ENCODE measurements at regions not wholly inside any gene's neighbourhood (a gene's known extent, or its start where the extent isn't known, plus 50 kb on each side); places are given as distances from the start of the nearest gene placed in this dataset.

DNA sequence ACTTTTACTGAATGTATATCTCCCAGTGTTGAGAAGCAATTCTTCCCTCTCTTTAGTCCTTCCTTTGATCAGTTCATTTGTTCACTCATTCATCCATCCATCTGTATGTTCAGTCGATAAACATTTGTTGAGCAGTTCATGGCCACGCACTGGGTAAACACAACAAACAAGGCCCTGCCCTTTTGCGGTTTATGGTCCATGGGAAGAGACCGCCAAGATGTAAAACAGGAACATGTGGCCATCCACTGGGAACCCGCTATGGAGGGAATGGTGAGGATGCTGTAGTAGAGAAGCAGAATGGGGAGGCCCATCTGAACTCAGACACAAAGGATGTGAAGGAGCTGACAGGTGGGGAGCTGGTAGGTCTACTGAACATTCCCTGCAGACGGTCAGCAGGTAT lies 102.7 kb upstream of the SPRY4 start:
- H3K27me3 Mint-ChIP-seq (ENCODE audit: low read depth): no peaks in the 10 kb centered on the region
- no peak overlapping the region for H3K4me3 Mint-ChIP-seq
- TF ChIP-seq CTCF (IDR thresholded peaks at IDR 0.05; ENCODE audit: unreplicated experiment in 3 of 3): no peak
- no peaks in the 10 kb centered on the region for H3K36me3 Mint-ChIP-seq (ENCODE audit: low read depth)
- no peaks in the 10 kb centered on the region for H3K9me3 Mint-ChIP-seq
- H3K27ac Mint-ChIP-seq: no peak overlapping the region
- peaks cover 59% of the 10 kb centered on the region for H3K4me1 Mint-ChIP-seq

GRCh38 chr5:142427015-142427364 lies 102.2 kb upstream of the SPRY4 start:
- Mint-ChIP-seq H3K4me3 (no peak overlapping the region), H3K27me3 (ENCODE audit: low read depth) (no peaks in the 10 kb centered on the region), H3K4me1 (peaks cover 55% of the 10 kb centered on the region), H3K9me3 (no peaks in the 10 kb centered on the region), H3K36me3 (ENCODE audit: low read depth) (no peaks in the 10 kb centered on the region), H3K27ac (peak overlapping the region; percentile 40 to 64 (median 42))
- TF ChIP-seq CTCF (IDR thresholded peaks at IDR 0.05; ENCODE audit: unreplicated experiment in 3 of 3): no peak

- Mint-ChIP-seq H3K27ac (peak overlapping the region; percentile 40 to 64 (median 42)), H3K4me3 (peak overlapping the region in 1 of 3 experiments; percentile 31), H3K4me1 (peaks cover 52% of the 10 kb centered on the region), H3K27me3 (ENCODE audit: low read depth) (no peaks in the 10 kb centered on the region), H3K36me3 (ENCODE audit: low read depth) (no peaks in the 10 kb centered on the region), H3K9me3 (no peaks in the 10 kb centered on the region)
- no peak for TF ChIP-seq CTCF (IDR thresholded peaks at IDR 0.05; ENCODE audit: unreplicated experiment in 3 of 3)
These were observed 101.6 kb upstream of the SPRY4 start for GRCh38 chr5:142426129-142427014.

DNA sequence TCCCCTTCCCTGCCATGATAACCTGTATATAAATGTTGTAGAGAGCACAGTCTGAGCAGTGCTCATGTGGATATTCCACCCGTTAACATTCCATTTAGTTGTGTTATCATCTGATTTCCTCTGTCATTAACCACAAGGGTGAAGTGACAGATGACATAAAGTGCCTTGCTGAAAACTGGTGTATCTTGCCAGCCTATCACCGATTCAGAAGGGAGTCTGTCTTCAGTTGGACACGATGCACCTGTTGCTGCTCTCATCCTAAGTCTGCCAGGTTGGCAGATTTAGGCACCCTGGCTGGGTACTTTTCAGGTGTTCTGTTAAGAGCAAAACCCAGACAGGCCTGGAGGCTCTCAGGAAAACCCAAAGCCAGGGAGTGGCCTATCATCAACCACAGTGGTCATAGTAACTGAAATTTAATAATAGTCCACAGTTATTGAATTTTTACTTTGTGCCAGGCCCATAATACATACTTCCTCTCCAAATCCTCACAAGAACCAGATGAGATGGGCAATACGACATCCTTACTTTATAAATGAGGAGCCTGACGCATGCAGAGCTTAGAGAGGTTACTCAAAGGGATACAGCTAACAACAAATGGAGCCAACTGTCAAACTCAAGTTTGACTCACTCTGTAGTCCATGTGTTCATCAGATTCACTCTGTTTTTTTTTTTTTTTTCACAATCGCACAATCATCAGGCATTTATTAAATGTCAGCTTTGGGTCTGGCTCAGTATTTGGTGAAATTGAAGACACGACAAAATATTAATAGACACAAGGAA lies 100.7 kb upstream of the SPRY4 start:
- Mint-ChIP-seq H3K27ac (peak overlapping the region in 2 of 3 experiments; percentile 42 to 64), H3K9me3 (no peaks in the 10 kb centered on the region), H3K4me3 (peak overlapping the region in 1 of 3 experiments; percentile 11), H3K4me1 (peaks cover 57% of the 10 kb centered on the region), H3K27me3 (ENCODE audit: low read depth) (no peaks in the 10 kb centered on the region), H3K36me3 (ENCODE audit: low read depth) (no peaks in the 10 kb centered on the region)
- TF ChIP-seq CTCF (IDR thresholded peaks at IDR 0.05; ENCODE audit: unreplicated experiment in 3 of 3): no peak

DNA sequence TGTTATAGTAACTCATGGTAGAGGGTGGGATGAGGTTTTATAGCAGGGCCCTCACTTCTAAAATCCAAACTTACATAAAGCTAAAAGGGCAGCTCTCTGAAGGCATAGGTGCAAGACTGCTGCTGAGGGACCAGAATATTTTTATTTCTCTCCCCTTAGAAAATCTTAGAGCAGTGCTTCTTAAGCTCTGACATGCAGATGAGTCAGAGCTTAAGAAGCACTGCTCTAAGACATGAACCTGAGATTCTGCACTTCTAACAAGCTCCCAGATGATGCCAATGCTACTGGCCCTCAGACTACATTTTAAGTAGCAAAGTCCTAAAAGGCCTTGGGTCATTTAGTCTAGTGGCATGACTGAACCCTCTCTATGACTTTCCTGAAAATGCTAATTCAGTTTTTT lies 97.6 kb upstream of the SPRY4 start:
- Mint-ChIP-seq H3K36me3 (ENCODE audit: low read depth) (no peaks in the 10 kb centered on the region), H3K27me3 (ENCODE audit: low read depth) (no peaks in the 10 kb centered on the region), H3K27ac (no peak overlapping the region), H3K4me3 (no peak overlapping the region), H3K9me3 (no peaks in the 10 kb centered on the region), H3K4me1 (peaks cover 42% of the 10 kb centered on the region)
- TF ChIP-seq CTCF (IDR thresholded peaks at IDR 0.05; ENCODE audit: unreplicated experiment in 3 of 3): no peak

Measured in nephron (organoid).